Dermis microvascular lymphatic vessel endothelial cell (primary cell): ENCODE measurements at regions not wholly inside any gene's neighbourhood (a gene's known extent, or its start where the extent isn't known, plus 50 kb on each side); places are given as distances from the start of the nearest gene placed in this dataset.
"Not testable (repeated sequence)": the region's sequence is repeated elsewhere in the genome, so short reads cannot be mapped to it uniquely, and the experiment has no call there.

Experiments used
- DNase-seq, 2 donors: peaks; one replicate each; pipeline versions ENCODE4 v3.0.0 to v3.0.0-alpha.2; 2010; ENCODE audit warnings: low read depth in 2 of 2

GRCh38 chr18:4544142-4544541 is 89.0 kb upstream of the DLGAP1 start:
- no peak for DNase-seq

GRCh38 chr18:4543711-4544110 is 88.6 kb upstream of the DLGAP1 start:
- DNase-seq: no peak

GRCh38 chr18:4541588-4541987 is 86.5 kb upstream of the DLGAP1 start:
- no peak for DNase-seq

- DNase-seq: no peak
Observed at GRCh38 chr18:4536447-4536846, 81.3 kb upstream of the DLGAP1 start.

- no peak for DNase-seq
Observed at GRCh38 chr18:4528405-4528804, 73.3 kb upstream of the DLGAP1 start.

GRCh38 chr18:4527826-4528225 is 72.7 kb upstream of the DLGAP1 start:
- not testable (repeated sequence) for DNase-seq

GRCh38 chr18:4524096-4524495 is 69.0 kb upstream of the DLGAP1 start:
- DNase-seq: no peak

- no peak for DNase-seq
Observed at GRCh38 chr18:4511166-4511565, 56.1 kb upstream of the DLGAP1 start.

- DNase-seq: peak in 1 of 2 donors; percentile 27
Observed at GRCh38 chr18:4510711-4511110, 55.6 kb upstream of the DLGAP1 start.

GRCh38 chr18:4510160-4510559 is 55.1 kb upstream of the DLGAP1 start:
- no peak for DNase-seq
